GM13976 (cell line): ENCODE measurements at regions not wholly inside any gene's neighbourhood (a gene's known extent, or its start where the extent isn't known, plus 50 kb on each side); places are given as distances from the start of the nearest gene placed in this dataset.

Experiments
- DNase-seq: peaks from one replicate; pipeline ENCODE4 v3.0.0; 2012; ENCODE audit warnings: low spot score
- in situ Hi-C: fragments of 300-500 bp; cut with MboI; formaldehyde crosslinking; loops from one replicate; pipeline ENCODE4 v1.12.0; 2022; ENCODE audit warnings: low sequenced_read_pairs, mixed read lengths, inconsistent platforms; ENCODE audit not compliant: unreplicated experiment
- TF ChIP-seq, protein P1 (sequence below): IDR thresholded peaks from 2 replicates; pipeline ENCODE4 v1.5.1; 2012; ENCODE audit warnings: borderline replicate concordance, mild to moderate bottlenecking; ENCODE audit not compliant: insufficient read depth; ENCODE audit errors: extremely low read depth, missing control alignments, control extremely low read depth

DNA sequence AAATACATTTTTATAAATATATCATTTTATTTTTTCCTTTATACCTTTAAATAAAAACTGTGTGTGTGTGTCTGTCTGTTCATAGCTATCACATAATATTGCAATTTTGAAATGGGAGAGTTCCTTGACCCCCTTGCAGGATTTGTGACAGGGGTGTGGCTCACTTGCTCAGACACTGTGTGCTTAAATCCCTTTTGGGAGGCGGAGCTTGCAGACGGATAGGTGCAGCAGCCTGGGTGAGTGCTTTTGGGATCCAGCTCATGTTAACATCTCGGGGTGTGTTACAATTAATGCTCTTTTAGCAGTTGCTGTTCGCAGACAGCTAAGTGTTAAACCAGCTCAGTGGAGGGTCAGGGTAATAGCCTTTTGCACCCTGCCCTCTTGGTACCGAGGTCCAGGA is 459.8 kb downstream of the IPMK start:
- in situ Hi-C loops: no loop called here
- no peak for DNase-seq
- TF ChIP-seq, protein P1, sequence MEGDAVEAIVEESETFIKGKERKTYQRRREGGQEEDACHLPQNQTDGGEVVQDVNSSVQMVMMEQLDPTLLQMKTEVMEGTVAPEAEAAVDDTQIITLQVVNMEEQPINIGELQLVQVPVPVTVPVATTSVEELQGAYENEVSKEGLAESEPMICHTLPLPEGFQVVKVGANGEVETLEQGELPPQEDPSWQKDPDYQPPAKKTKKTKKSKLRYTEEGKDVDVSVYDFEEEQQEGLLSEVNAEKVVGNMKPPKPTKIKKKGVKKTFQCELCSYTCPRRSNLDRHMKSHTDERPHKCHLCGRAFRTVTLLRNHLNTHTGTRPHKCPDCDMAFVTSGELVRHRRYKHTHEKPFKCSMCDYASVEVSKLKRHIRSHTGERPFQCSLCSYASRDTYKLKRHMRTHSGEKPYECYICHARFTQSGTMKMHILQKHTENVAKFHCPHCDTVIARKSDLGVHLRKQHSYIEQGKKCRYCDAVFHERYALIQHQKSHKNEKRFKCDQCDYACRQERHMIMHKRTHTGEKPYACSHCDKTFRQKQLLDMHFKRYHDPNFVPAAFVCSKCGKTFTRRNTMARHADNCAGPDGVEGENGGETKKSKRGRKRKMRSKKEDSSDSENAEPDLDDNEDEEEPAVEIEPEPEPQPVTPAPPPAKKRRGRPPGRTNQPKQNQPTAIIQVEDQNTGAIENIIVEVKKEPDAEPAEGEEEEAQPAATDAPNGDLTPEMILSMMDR: no peak

DNA sequence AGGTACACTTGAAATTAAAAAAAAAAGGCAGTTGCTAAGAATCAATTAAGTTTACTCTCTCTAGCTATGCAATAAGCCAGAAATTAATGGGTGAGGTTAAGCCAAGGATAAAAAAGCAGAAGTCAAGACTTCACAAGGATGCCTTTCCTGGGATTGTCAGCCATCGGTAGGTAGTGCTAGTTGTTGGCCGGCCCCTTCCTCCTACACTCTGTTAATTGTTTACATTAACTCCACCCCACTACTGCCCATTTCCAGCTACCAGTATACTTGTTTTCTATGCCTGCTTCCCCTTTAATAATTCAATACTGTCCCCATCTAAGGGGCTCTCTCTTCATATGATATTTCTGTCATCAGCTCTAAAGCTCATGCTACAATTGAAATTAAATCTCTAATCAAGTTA is 461.0 kb downstream of the IPMK start:
- TF ChIP-seq, protein P1: no peak
- no peak for DNase-seq
- in situ Hi-C loops: no loop called here

DNA sequence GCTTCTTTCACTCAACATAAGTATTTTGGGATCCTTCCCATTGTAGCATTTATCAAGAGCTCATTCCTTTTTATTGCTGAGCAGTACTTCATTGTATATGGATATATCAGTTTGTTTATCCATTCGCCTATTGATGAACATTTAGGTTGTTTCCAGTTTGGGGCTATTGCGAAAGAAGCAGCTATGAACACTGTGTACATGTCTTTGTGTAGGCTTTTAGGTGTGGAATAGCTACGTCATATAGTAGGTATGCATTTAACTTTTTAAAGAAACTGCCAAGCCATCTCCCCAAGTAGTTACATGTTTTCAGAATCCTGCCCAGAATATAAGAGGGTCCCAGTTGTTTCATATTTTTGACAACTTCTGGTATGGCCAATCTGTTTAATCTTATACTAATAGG is 468.1 kb downstream of the IPMK start:
- in situ Hi-C loops: no loop called here

DNA sequence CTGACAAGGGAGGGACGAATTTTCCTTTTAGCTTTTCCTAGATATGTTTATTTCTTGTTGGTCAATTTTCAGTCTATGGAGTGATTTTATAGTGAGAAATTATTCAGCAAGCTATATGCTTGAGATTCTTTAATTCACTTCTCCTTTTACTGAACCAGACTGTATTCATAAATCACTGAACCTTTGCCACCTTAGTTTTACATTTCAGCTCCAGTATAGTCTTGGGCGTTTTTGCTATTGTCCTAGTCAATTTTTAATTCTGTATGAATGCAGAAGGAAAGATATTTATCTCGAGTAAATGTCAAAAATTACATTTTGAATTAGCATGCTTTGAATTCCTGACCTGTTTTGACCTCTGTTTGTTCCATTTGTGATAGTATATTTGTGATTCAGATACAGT is 468.9 kb downstream of the IPMK start:
- in situ Hi-C loops: no loop called here
- DNase-seq: no peak
- TF ChIP-seq, protein P1: no peak

More for the DNA sequence above, 468.1 kb downstream of the IPMK start:
- TF ChIP-seq, protein P1: no peak
- DNase-seq: no peak

DNA sequence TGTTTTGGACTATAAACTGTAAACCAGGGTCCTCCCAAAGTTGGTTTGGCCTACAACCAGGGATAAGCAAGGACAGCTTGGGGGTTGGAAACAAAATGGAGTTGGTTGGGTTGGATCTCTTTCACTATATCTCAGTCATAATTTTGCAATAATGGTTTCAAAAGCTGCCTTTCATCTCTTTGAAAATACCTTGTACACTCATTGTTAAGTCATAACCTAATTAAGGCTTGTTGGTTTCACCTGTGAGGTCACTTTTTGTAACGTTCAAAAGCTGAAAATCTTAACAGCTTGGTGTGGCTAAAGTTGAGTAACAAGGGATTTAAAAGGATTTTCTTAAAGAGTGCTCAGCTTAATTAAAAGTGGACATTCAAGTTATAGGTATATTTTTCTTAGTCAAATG is 476.1 kb downstream of the IPMK start:
- in situ Hi-C loops: no loop called here
- TF ChIP-seq, protein P1: no peak
- no peak for DNase-seq

DNA sequence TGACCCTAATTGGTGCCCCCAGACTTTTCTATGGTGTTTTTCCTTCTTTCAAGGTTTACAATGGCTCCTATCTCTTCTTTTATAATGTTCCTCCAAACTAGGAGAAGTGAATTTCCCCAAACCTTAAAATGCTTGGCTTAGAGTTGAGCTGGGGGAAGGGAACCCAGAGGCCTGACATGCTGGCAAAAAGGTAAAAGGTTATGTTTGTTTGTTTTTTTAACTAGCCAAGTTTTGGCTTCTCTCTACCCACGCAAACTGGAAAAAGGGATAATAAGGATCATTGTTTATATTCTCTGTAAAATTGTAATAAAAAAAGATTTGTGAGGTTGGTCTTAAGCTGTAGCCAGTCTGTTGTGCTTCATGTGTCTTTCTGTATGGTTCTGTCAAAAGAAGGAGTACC is 477.0 kb downstream of the IPMK start:
- TF ChIP-seq, protein P1: no peak
- in situ Hi-C loops: no loop called here
- no peak for DNase-seq

DNA sequence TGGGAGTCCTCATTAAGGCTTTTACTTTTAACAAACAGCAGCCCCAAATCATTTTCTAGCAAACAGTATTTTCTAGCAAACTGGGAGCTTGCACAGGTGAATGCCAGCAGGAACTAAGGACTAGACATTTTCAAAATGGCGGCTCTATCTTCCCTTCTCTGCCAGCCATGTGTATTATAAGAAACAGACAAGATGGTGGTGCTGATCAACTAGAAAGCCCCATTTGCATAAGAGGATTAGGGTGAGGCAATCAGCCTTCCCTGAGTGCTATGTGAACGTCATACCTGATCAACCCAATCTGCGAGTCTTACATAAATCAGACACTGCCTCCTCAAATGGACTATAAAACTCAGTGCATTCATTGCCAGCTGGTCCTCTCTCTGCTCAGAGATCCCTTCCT is 479.6 kb downstream of the IPMK start:
- no peak for DNase-seq
- in situ Hi-C loops: no loop called here

More for the DNA sequence above, 479.6 kb downstream of the IPMK start:
- TF ChIP-seq, protein P1: no peak
